Ectodermal cell (in vitro differentiated cells): ENCODE measurements at regions not wholly inside any gene's neighbourhood (a gene's known extent, or its start where the extent isn't known, plus 50 kb on each side); places are given as distances from the start of the nearest gene placed in this dataset.
"Not testable (repeated sequence)": the region's sequence is repeated elsewhere in the genome, so short reads cannot be mapped to it uniquely, and the experiment has no call there.

Experiments
- H3K27ac ChIP-seq: 2 replicates; pipeline ENCODE4 v1.7.0; 2013; ENCODE audit warnings: mild to moderate bottlenecking, low read depth, low read length; ENCODE audit not compliant: insufficient read depth, poor library complexity, severe bottlenecking
- H3K27me3 ChIP-seq: 2 replicates; pipeline ENCODE4 v1.7.0; 2013; ENCODE audit warnings: mild to moderate bottlenecking, low read length; ENCODE audit not compliant: insufficient read depth, control insufficient read depth, poor library complexity, severe bottlenecking
- H3K36me3 ChIP-seq: one replicate; pipeline ENCODE4 v1.7.0; 2013; ENCODE audit warnings: low read length; ENCODE audit not compliant: control insufficient read depth, insufficient read depth
- H3K4me1 ChIP-seq: one replicate; pipeline ENCODE4 v1.7.0; 2013; ENCODE audit warnings: low read length; ENCODE audit not compliant: control insufficient read depth, insufficient read depth
- H3K4me3 ChIP-seq: 2 replicates; pipeline ENCODE4 v1.7.0; 2013; ENCODE audit warnings: low read depth, low read length, control low read depth; ENCODE audit not compliant: insufficient read depth
- H3K9me3 ChIP-seq: 2 replicates; pipeline ENCODE4 v1.7.0; 2013; ENCODE audit warnings: mild to moderate bottlenecking, low read length, moderate library complexity; ENCODE audit not compliant: control insufficient read depth
- WGBS, 2 experiments: methylation state at CpG; one replicate each; pipeline ENCODE4 v1.1.7; 2013; ENCODE audit warnings: missing lambda C conversion rate in 2 of 2; 5-methylcytosine and 5-hydroxymethylcytosine counted together

- H3K9me3 ChIP-seq: no peaks in the 10 kb centered on the region
- 100% methylated on average over 1 to 2 of the region's 2 CpGs for WGBS, 2 experiments
- no peaks in the 10 kb centered on the region for H3K27me3 ChIP-seq
Observed at GRCh38 chr5:24268482-24269056, 376.2 kb downstream of the CDH10 start.

GRCh38 chr5:24271702-24272118 is 373.1 kb downstream of the CDH10 start:
- H3K9me3 ChIP-seq, H3K27me3 ChIP-seq, H3K4me1 ChIP-seq, H3K27ac ChIP-seq, H3K4me3 ChIP-seq, H3K36me3 ChIP-seq: not testable (repeated sequence)
- WGBS, 2 experiments: 90 to 93% methylated on average over 5 of the region's 5 CpGs

More at GRCh38 chr5:24268482-24269056, 376.2 kb downstream of the CDH10 start:
- Histone ChIP-seq H3K27ac (no peak overlapping the region), H3K36me3 (no peaks in the 10 kb centered on the region), H3K4me3 (no peak overlapping the region), H3K4me1 (no peaks in the 10 kb centered on the region)

GRCh38 chr5:24272741-24273140 is 372.0 kb downstream of the CDH10 start:
- no peaks in the 10 kb centered on the region for H3K4me1 ChIP-seq
- H3K36me3 ChIP-seq: no peaks in the 10 kb centered on the region
- H3K9me3 ChIP-seq: no peaks in the 10 kb centered on the region

GRCh38 chr5:24280215-24280614 is 364.6 kb downstream of the CDH10 start:
- no peaks in the 10 kb centered on the region for H3K4me1 ChIP-seq
- no peak overlapping the region for H3K4me3 ChIP-seq
- H3K27ac ChIP-seq: no peak overlapping the region
- no peaks in the 10 kb centered on the region for H3K27me3 ChIP-seq
- no peaks in the 10 kb centered on the region for H3K36me3 ChIP-seq
- H3K9me3 ChIP-seq: no peaks in the 10 kb centered on the region
- WGBS, 2 experiments: 89 to 90% methylated on average over 4 to 5 of the region's 5 CpGs

More at GRCh38 chr5:24272741-24273140, 372.0 kb downstream of the CDH10 start:
- WGBS, 2 experiments: 95 to 97% methylated on average over 7 of the region's 7 CpGs
- Histone ChIP-seq H3K27ac (no peak overlapping the region), H3K27me3 (no peaks in the 10 kb centered on the region), H3K4me3 (no peak overlapping the region)

- no CpG with 5 or more reads among the region's 1 CpG for WGBS, 2 experiments
- Histone ChIP-seq H3K4me1 (no peaks in the 10 kb centered on the region), H3K27ac (no peak overlapping the region), H3K27me3 (no peaks in the 10 kb centered on the region), H3K36me3 (no peaks in the 10 kb centered on the region), H3K9me3 (no peaks in the 10 kb centered on the region), H3K4me3 (no peak overlapping the region)
Observed at GRCh38 chr5:24281818-24282217, 363.0 kb downstream of the CDH10 start.

GRCh38 chr5:24289582-24290335 is 355.0 kb downstream of the CDH10 start:
- WGBS, 2 experiments: 100% methylated on average over 1 of the region's 2 CpGs; no CpG with 5 or more reads in 1 of the 2 experiments
- Histone ChIP-seq H3K9me3 (no peaks in the 10 kb centered on the region), H3K27me3 (no peaks in the 10 kb centered on the region)

GRCh38 chr5:24290536-24290935 is 354.2 kb downstream of the CDH10 start:
- H3K27ac ChIP-seq: no peak overlapping the region
- no peaks in the 10 kb centered on the region for H3K36me3 ChIP-seq
- no peaks in the 10 kb centered on the region for H3K4me1 ChIP-seq
- no peaks in the 10 kb centered on the region for H3K9me3 ChIP-seq
- no peak overlapping the region for H3K4me3 ChIP-seq
- WGBS, 2 experiments: 83% methylated on average over 1 of the region's 1 CpG; no CpG with 5 or more reads in 1 of the 2 experiments
- no peaks in the 10 kb centered on the region for H3K27me3 ChIP-seq

More at GRCh38 chr5:24289582-24290335, 355.0 kb downstream of the CDH10 start:
- Histone ChIP-seq H3K27ac (no peak overlapping the region), H3K4me3 (no peak overlapping the region), H3K4me1 (no peaks in the 10 kb centered on the region), H3K36me3 (no peaks in the 10 kb centered on the region)

GRCh38 chr5:24291916-24292315 is 352.9 kb downstream of the CDH10 start:
- Histone ChIP-seq H3K27ac (no peak overlapping the region), H3K4me3 (no peak overlapping the region), H3K36me3 (no peaks in the 10 kb centered on the region), H3K27me3 (no peaks in the 10 kb centered on the region), H3K4me1 (no peaks in the 10 kb centered on the region), H3K9me3 (no peaks in the 10 kb centered on the region)
- 93 to 99% methylated on average over 2 of the region's 2 CpGs for WGBS, 2 experiments

- no peak overlapping the region for H3K4me3 ChIP-seq
- no peak overlapping the region for H3K27ac ChIP-seq
- H3K4me1 ChIP-seq: no peaks in the 10 kb centered on the region
- 64 to 71% methylated on average over 3 to 4 of the region's 4 CpGs for WGBS, 2 experiments
- H3K27me3 ChIP-seq: no peaks in the 10 kb centered on the region
- H3K9me3 ChIP-seq: no peaks in the 10 kb centered on the region
- H3K36me3 ChIP-seq: no peaks in the 10 kb centered on the region
Observed at GRCh38 chr5:24294333-24294732, 350.4 kb downstream of the CDH10 start.

- no peak overlapping the region for H3K4me3 ChIP-seq
- H3K27me3 ChIP-seq: no peaks in the 10 kb centered on the region
- WGBS, 2 experiments: 89 to 91% methylated on average over 19 of the region's 19 CpGs
- H3K27ac ChIP-seq: no peak overlapping the region
- H3K36me3 ChIP-seq: no peaks in the 10 kb centered on the region
- H3K9me3 ChIP-seq: no peaks in the 10 kb centered on the region
- H3K4me1 ChIP-seq: no peaks in the 10 kb centered on the region
Observed at GRCh38 chr5:24314106-24314505, 330.7 kb downstream of the CDH10 start.
